ENCODE measurements at regions not wholly inside any gene's neighbourhood (a gene's known extent, or its start where the extent isn't known, plus 50 kb on each side); places are given as distances from the start of the nearest gene placed in this dataset.

- TF ChIP-seq, protein P1, sequence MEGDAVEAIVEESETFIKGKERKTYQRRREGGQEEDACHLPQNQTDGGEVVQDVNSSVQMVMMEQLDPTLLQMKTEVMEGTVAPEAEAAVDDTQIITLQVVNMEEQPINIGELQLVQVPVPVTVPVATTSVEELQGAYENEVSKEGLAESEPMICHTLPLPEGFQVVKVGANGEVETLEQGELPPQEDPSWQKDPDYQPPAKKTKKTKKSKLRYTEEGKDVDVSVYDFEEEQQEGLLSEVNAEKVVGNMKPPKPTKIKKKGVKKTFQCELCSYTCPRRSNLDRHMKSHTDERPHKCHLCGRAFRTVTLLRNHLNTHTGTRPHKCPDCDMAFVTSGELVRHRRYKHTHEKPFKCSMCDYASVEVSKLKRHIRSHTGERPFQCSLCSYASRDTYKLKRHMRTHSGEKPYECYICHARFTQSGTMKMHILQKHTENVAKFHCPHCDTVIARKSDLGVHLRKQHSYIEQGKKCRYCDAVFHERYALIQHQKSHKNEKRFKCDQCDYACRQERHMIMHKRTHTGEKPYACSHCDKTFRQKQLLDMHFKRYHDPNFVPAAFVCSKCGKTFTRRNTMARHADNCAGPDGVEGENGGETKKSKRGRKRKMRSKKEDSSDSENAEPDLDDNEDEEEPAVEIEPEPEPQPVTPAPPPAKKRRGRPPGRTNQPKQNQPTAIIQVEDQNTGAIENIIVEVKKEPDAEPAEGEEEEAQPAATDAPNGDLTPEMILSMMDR (IDR thresholded peaks at IDR 0.05): no peak
- no peak for TF ChIP-seq POLR2A (IDR thresholded peaks at IDR 0.05)
These were observed 129.5 kb upstream of the E2F8 start for GRCh38 chr11:19370100-19370861.
